Neural cell (in vitro differentiated cells): ENCODE measurements at regions not wholly inside any gene's neighbourhood (a gene's known extent, or its start where the extent isn't known, plus 50 kb on each side); places are given as distances from the start of the nearest gene placed in this dataset.

Source experiments
- CTCF ChIP-seq: fragments of 450-650 bp; IDR thresholded peaks from 2 replicates; pipeline ENCODE4 v1.5.1; 2014; ENCODE audit warnings: antibody characterized with exemption, mild to moderate bottlenecking, moderate library complexity; ENCODE audit not compliant: poor library complexity, severe bottlenecking
- EP300 ChIP-seq: fragments of 450-650 bp; conservative IDR thresholded peaks from 2 replicates; pipeline ENCODE4 v1.6.1; 2014; ENCODE audit warnings: antibody characterized with exemption, mild to moderate bottlenecking, moderate library complexity; ENCODE audit not compliant: poor library complexity, severe bottlenecking
- EZH2 ChIP-seq: fragments of 200-600, 300-800 bp; shearing (Covaris generic), sonication (generic); IDR thresholded peaks from 2 replicates; pipeline ENCODE4 v1.6.1; 2014; ENCODE audit warnings: antibody characterized with exemption, low read length, borderline replicate concordance, mild to moderate bottlenecking; ENCODE audit not compliant: insufficient read depth, poor library complexity, severe bottlenecking
- MXI1 ChIP-seq: fragments of 450-650 bp; conservative IDR thresholded peaks from 2 replicates; pipeline ENCODE4 v1.6.1; 2014; ENCODE audit warnings: antibody characterized with exemption, mild to moderate bottlenecking; ENCODE audit not compliant: poor library complexity, severe bottlenecking
- POLR2AphosphoS5 ChIP-seq: IDR thresholded peaks from 2 replicates; pipeline ENCODE4 v1.6.1; 2012
- RAD21 ChIP-seq: fragments of 450-650 bp; conservative IDR thresholded peaks from 2 replicates; pipeline ENCODE4 v1.6.1; 2014; ENCODE audit warnings: antibody characterized with exemption, mild to moderate bottlenecking, moderate library complexity
- SMC3 ChIP-seq: fragments of 450-650 bp; conservative IDR thresholded peaks from 2 replicates; pipeline ENCODE4 v1.6.1; 2014; ENCODE audit warnings: antibody characterized with exemption, mild to moderate bottlenecking, moderate library complexity; ENCODE audit not compliant: poor library complexity
- TF ChIP-seq, protein P1 (sequence below): IDR thresholded peaks from 2 replicates; pipeline ENCODE4 v1.6.1; 2012; ENCODE audit warnings: borderline replicate concordance

DNA sequence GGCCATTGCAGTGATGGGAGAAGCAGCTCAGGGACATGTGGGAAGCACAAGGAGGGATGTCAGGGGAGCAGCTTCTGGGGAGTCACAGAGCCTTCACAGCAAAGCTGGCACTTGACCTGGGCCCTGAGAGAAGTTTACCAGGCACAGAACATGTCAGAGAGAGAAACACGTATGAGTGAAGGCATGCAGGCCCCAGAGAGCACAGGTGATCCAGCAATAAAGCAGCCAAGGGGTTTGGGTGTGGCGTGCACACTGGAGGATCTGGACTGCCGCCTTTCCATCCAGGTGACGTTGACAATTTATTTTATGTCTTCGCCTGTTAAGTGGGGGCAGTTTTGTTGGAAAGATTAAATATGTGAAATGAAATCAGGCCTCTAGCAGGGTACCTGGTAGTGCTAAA, 252.6 kb upstream of the COBL start:
- no peak for TF ChIP-seq EZH2
- TF ChIP-seq CTCF: no peak
- TF ChIP-seq EP300: no peak
- TF ChIP-seq POLR2AphosphoS5: no peak
- TF ChIP-seq, protein P1, sequence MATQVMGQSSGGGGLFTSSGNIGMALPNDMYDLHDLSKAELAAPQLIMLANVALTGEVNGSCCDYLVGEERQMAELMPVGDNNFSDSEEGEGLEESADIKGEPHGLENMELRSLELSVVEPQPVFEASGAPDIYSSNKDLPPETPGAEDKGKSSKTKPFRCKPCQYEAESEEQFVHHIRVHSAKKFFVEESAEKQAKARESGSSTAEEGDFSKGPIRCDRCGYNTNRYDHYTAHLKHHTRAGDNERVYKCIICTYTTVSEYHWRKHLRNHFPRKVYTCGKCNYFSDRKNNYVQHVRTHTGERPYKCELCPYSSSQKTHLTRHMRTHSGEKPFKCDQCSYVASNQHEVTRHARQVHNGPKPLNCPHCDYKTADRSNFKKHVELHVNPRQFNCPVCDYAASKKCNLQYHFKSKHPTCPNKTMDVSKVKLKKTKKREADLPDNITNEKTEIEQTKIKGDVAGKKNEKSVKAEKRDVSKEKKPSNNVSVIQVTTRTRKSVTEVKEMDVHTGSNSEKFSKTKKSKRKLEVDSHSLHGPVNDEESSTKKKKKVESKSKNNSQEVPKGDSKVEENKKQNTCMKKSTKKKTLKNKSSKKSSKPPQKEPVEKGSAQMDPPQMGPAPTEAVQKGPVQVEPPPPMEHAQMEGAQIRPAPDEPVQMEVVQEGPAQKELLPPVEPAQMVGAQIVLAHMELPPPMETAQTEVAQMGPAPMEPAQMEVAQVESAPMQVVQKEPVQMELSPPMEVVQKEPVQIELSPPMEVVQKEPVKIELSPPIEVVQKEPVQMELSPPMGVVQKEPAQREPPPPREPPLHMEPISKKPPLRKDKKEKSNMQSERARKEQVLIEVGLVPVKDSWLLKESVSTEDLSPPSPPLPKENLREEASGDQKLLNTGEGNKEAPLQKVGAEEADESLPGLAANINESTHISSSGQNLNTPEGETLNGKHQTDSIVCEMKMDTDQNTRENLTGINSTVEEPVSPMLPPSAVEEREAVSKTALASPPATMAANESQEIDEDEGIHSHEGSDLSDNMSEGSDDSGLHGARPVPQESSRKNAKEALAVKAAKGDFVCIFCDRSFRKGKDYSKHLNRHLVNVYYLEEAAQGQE: no peak
- no peak for TF ChIP-seq MXI1
- no peak for TF ChIP-seq RAD21
- TF ChIP-seq SMC3: no peak
